HEK293T (cell line): ENCODE measurements at regions not wholly inside any gene's neighbourhood (a gene's known extent, or its start where the extent isn't known, plus 50 kb on each side); places are given as distances from the start of the nearest gene placed in this dataset.

Experiments used
- ARNT ChIP-seq: fragments of 450-650 bp; IDR thresholded peaks from 2 replicates; pipeline ENCODE4 v1.6.1; 2017; ENCODE audit warnings: mild to moderate bottlenecking
- BHLHE40 ChIP-seq: fragments of 450-650 bp; IDR thresholded peaks from 2 replicates; pipeline ENCODE4 v1.6.1; 2016; ENCODE audit warnings: mild to moderate bottlenecking, moderate library complexity, borderline replicate concordance
- FOXA1 ChIP-seq: fragments of 450-650 bp; IDR thresholded peaks from 2 replicates; pipeline ENCODE4 v1.6.1; 2016; ENCODE audit warnings: mild to moderate bottlenecking
- FOXK2 ChIP-seq: fragments of 450-650 bp; IDR thresholded peaks from 2 replicates; pipeline ENCODE4 v1.6.1; 2016; ENCODE audit warnings: mild to moderate bottlenecking
- FOXM1 ChIP-seq: fragments of 450-650 bp; IDR thresholded peaks from 2 replicates; pipeline ENCODE4 v1.6.1; 2017; ENCODE audit warnings: mild to moderate bottlenecking, borderline replicate concordance
- HDGF ChIP-seq: fragments of 450-650 bp; IDR thresholded peaks from 2 replicates; pipeline ENCODE4 v1.6.1; 2017; ENCODE audit warnings: antibody characterized with exemption, borderline replicate concordance
- LEF1 ChIP-seq: fragments of 450-650 bp; IDR thresholded peaks from 2 replicates; pipeline ENCODE4 v1.6.1; 2017; ENCODE audit warnings: mild to moderate bottlenecking, borderline replicate concordance
- NFRKB ChIP-seq: fragments of 450-650 bp; IDR thresholded peaks from 2 replicates; pipeline ENCODE4 v1.6.1; 2016; ENCODE audit warnings: mild to moderate bottlenecking, moderate library complexity
- PKNOX1 ChIP-seq: fragments of 450-650 bp; IDR thresholded peaks from 2 replicates; pipeline ENCODE4 v1.6.1; 2016
- SP1 ChIP-seq: fragments of 450-650 bp; IDR thresholded peaks from 2 replicates; pipeline ENCODE4 v1.6.1; 2017
- SUZ12 ChIP-seq: fragments of 450-650 bp; IDR thresholded peaks from 2 replicates; pipeline ENCODE4 v1.6.1; 2016; ENCODE audit warnings: mild to moderate bottlenecking
- TARDBP ChIP-seq: fragments of 450-650 bp; IDR thresholded peaks from 2 replicates; pipeline ENCODE4 v1.6.1; 2016
- ZNF384 ChIP-seq: fragments of 450-650 bp; IDR thresholded peaks from 2 replicates; pipeline ENCODE4 v1.6.1; 2016

GRCh38 chr9:84173961-84174360 is 166.6 kb downstream of the SLC28A3 start:
- TF ChIP-seq ZNF384 (no peak), FOXK2 (no peak), SP1 (no peak), NFRKB (no peak), BHLHE40 (no peak), FOXM1 (no peak), PKNOX1 (no peak), FOXA1 (no peak), SUZ12 (no peak), HDGF (no peak), ARNT (no peak), TARDBP (no peak), LEF1 (no peak)
